Smooth muscle cell (in vitro differentiated cells): ENCODE measurements at regions not wholly inside any gene's neighbourhood (a gene's known extent, or its start where the extent isn't known, plus 50 kb on each side); places are given as distances from the start of the nearest gene placed in this dataset.

ENCODE experiments used
- DNase-seq: peaks from one replicate; lab custom pipeline; 2025; ENCODE audit not compliant: unreplicated experiment; lab: John Stamatoyannopoulos, UW
- H2AFZ ChIP-seq: fragments of 200-600 bp; sonication (generic); 2 replicates; pipeline ENCODE4 v1.6.0; 2016; ENCODE audit warnings: antibody characterized with exemption, low read depth, mild to moderate bottlenecking
- H3F3A ChIP-seq: fragments of 200-600 bp; sonication (generic); 2 replicates; pipeline ENCODE4 v1.6.0; 2017; ENCODE audit warnings: antibody characterized with exemption, low read depth
- H3K27ac ChIP-seq: fragments of 200-600 bp; sonication (generic); 2 replicates; pipeline ENCODE4 v1.5.1; 2016; ENCODE audit warnings: low read depth, mild to moderate bottlenecking
- H3K27me3 ChIP-seq: fragments of 200-600 bp; sonication (generic); 2 replicates; pipeline ENCODE4 v1.6.1; 2016; ENCODE audit warnings: low read depth, mild to moderate bottlenecking
- H3K36me3 ChIP-seq: fragments of 200-600 bp; sonication (generic); 2 replicates; pipeline ENCODE4 v1.5.1; 2016; ENCODE audit warnings: low read depth
- H3K4me1 ChIP-seq: fragments of 200-600 bp; sonication (generic); 2 replicates; pipeline ENCODE4 v1.5.1; 2016; ENCODE audit warnings: low read depth
- H3K4me2 ChIP-seq: fragments of 200-600 bp; sonication (generic); 2 replicates; pipeline ENCODE4 v1.6.0; 2016; ENCODE audit warnings: mild to moderate bottlenecking
- H3K4me3 ChIP-seq: fragments of 200-600 bp; sonication (generic); 2 replicates; pipeline ENCODE4 v1.5.1; 2016; ENCODE audit warnings: mild to moderate bottlenecking
- H3K79me2 ChIP-seq: fragments of 200-600 bp; sonication (generic); 2 replicates; pipeline ENCODE4 v1.6.0; 2016; ENCODE audit warnings: low read depth, mild to moderate bottlenecking
- H3K9ac ChIP-seq: fragments of 200-600 bp; sonication (generic); 2 replicates; pipeline ENCODE4 v1.6.0; 2016; ENCODE audit warnings: low read depth
- H3K9me3 ChIP-seq: fragments of 200-600 bp; sonication (generic); replicated peaks from 2 replicates; pipeline ENCODE4 v1.5.1; 2016; ENCODE audit warnings: low read depth
- H4K20me1 ChIP-seq: fragments of 200-600 bp; sonication (generic); 2 replicates; pipeline ENCODE4 v1.6.0; 2016; ENCODE audit warnings: low read depth
- WGBS: methylation state at CpG from one replicate; pipeline ENCODE4 v1.1.7; 2016; ENCODE audit warnings: low lambda C conversion rate; 5-methylcytosine and 5-hydroxymethylcytosine counted together
- TF ChIP-seq, protein P1 (sequence below): fragments of 200-600 bp; sonication (generic); IDR thresholded peaks from 2 replicates; pipeline ENCODE4 v1.5.1; 2017; ENCODE audit warnings: borderline replicate concordance, mild to moderate bottlenecking, antibody characterized with exemption; ENCODE audit not compliant: insufficient read depth, poor library complexity, severe bottlenecking

DNA sequence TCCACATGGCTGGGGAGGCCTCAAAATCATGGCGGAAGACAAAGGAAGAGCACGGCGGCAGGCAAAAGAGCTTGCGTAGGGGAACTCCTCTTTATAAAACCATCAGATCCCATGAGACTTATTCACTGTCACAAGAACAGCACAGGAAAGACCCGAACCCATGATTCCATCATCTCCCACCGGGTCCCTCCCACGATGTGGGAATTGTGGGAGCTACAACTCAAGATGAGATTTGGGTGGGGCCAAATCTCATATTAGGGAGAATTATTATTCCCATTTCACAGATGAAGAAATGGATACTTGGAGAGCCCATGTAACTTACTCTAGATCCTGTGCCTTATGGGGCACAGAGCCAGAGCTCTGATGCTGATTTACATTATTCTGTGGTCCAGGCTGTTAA lies 322.6 kb downstream of the PCNX1 start:
- Histone ChIP-seq H3F3A (no peaks in the 10 kb centered on the region), H3K4me1 (peaks cover 8% of the 10 kb centered on the region)
- TF ChIP-seq, protein P1, sequence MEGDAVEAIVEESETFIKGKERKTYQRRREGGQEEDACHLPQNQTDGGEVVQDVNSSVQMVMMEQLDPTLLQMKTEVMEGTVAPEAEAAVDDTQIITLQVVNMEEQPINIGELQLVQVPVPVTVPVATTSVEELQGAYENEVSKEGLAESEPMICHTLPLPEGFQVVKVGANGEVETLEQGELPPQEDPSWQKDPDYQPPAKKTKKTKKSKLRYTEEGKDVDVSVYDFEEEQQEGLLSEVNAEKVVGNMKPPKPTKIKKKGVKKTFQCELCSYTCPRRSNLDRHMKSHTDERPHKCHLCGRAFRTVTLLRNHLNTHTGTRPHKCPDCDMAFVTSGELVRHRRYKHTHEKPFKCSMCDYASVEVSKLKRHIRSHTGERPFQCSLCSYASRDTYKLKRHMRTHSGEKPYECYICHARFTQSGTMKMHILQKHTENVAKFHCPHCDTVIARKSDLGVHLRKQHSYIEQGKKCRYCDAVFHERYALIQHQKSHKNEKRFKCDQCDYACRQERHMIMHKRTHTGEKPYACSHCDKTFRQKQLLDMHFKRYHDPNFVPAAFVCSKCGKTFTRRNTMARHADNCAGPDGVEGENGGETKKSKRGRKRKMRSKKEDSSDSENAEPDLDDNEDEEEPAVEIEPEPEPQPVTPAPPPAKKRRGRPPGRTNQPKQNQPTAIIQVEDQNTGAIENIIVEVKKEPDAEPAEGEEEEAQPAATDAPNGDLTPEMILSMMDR: no peak

DNA sequence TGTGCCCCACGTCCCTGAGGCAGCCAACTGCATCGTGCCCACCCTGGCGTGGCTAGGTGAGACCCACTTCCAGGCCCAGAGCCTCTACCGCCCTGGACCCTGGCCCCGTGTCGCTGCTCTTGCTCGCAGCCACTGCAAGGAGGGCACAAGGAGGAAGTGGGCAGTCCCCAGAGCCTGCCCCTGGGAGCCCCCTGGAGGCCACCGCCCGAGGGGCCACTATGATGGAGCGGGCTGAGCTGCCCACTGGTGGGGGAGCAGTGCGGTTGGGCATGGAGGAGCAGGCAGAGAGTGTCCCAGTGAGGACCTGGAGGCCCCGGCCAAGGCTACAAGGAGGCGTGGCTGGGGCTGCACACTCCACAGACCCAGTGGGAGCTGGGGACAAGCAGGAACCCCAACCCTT lies 323.6 kb downstream of the PCNX1 start:
- Histone ChIP-seq H3K79me2 (no peaks in the 10 kb centered on the region), H2AFZ (no peak overlapping the region), H3K4me3 (no peak overlapping the region), H3K36me3 (no peaks in the 10 kb centered on the region), H3K27ac (no peak overlapping the region), H3K27me3 (no peaks in the 10 kb centered on the region), H3K9ac (no peak overlapping the region), H3K9me3 (no peaks in the 10 kb centered on the region), H3F3A (no peaks in the 10 kb centered on the region), H4K20me1 (no peaks in the 10 kb centered on the region), H3K4me1 (peaks cover 8% of the 10 kb centered on the region), H3K4me2 (no peak overlapping the region)
- WGBS: 94% methylated on average over 13 of the region's 13 CpGs
- TF ChIP-seq, protein P1: no peak
- no peak for DNase-seq

More for the DNA sequence above, 322.6 kb downstream of the PCNX1 start:
- Histone ChIP-seq H3K27ac (no peak overlapping the region), H4K20me1 (no peaks in the 10 kb centered on the region), H3K36me3 (no peaks in the 10 kb centered on the region), H3K9me3 (no peaks in the 10 kb centered on the region), H3K4me3 (no peak overlapping the region), H3K9ac (no peak overlapping the region), H3K4me2 (no peak overlapping the region), H2AFZ (no peak overlapping the region), H3K79me2 (no peaks in the 10 kb centered on the region), H3K27me3 (no peaks in the 10 kb centered on the region)
- WGBS: 92% methylated on average over 7 of the region's 7 CpGs
- no peak for DNase-seq

DNA sequence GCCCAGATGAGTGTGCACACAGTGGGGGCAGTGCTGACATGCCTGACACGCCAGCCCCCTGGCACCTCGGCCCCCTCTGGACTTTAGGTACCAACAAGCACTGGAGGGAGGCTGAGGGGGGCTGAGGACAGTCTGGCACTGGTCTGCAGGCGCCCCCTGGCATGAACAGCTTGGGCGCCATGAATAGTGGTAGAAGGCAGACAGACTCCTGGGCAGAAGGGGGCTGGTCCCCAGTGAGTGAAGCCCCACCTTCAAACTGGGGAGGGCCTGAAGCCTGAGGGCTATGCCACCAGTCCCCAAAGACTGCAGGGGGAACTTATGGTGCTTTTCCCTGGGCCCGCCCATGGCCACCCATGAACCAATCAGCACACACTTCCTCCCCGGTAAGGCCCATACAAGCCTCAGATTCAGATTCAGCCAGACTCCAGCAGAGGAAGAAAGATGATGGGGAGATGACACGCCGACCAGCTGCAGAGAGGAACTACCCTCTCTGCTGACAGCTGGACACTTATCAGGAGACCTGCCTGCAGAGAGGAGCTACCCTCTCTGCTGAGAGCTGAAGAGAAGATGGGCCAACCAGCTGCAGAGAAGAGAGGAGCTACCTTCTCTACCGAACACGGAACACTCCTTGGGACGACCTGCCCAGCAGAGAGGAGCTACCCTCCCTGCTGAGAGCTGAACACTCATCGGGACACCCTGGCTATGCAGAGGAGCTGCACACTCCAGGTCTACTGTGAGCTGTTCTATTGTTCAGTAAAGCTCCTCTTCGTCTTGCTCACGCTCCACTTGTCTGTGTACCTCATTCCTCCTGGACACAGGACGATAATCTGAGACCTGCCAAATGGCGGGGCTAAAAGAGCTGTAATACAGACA lies 324.5 kb downstream of the PCNX1 start:
- Histone ChIP-seq H3K4me2 (no peak overlapping the region), H3K4me3 (no peak overlapping the region), H4K20me1 (no peaks in the 10 kb centered on the region), H3K36me3 (no peaks in the 10 kb centered on the region), H3K9ac (no peak overlapping the region), H2AFZ (no peak overlapping the region), H3K27ac (no peak overlapping the region), H3K9me3 (no peaks in the 10 kb centered on the region), H3K27me3 (no peaks in the 10 kb centered on the region), H3F3A (no peaks in the 10 kb centered on the region), H3K79me2 (no peaks in the 10 kb centered on the region), H3K4me1 (peaks cover 13% of the 10 kb centered on the region)
- TF ChIP-seq, protein P1: no peak
- WGBS: 93% methylated on average over 16 of the region's 16 CpGs
- no peak for DNase-seq

DNA sequence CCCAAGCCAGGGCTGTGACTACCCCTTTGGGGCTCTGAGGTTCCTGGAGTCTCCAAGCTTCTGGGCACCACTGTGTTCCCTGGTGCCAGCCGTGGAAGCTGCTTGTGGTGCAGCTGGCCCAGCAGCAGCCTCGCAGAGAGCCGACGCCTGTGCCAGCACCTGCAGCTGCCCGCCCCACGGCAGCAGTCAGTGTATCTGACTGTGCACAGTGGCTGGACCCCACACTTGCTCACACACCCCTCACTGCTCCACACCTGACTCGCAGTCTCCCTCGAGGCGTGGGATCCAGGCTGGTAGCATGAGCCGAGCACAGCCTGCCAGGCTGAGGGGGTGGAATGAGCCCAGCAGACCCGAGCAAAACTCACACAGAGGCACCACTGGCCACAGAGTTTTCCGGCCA lies 325.2 kb downstream of the PCNX1 start:
- no peak overlapping the region for H3K27ac ChIP-seq
- no peaks in the 10 kb centered on the region for H4K20me1 ChIP-seq
- H3K9me3 ChIP-seq: no peaks in the 10 kb centered on the region
- no peaks in the 10 kb centered on the region for H3K79me2 ChIP-seq
- WGBS: 94% methylated on average over 12 of the region's 12 CpGs
- H3K4me2 ChIP-seq: no peak overlapping the region
- H3K4me3 ChIP-seq: no peak overlapping the region
- no peaks in the 10 kb centered on the region for H3F3A ChIP-seq
- TF ChIP-seq, protein P1: no peak
- no peak overlapping the region for H3K9ac ChIP-seq
- H3K4me1 ChIP-seq: peaks cover 13% of the 10 kb centered on the region
- H2AFZ ChIP-seq: no peak overlapping the region
- H3K27me3 ChIP-seq: no peaks in the 10 kb centered on the region
- no peaks in the 10 kb centered on the region for H3K36me3 ChIP-seq
- DNase-seq: no peak
